ENCODE measurements at regions not wholly inside any gene's neighbourhood (a gene's known extent, or its start where the extent isn't known, plus 50 kb on each side); places are given as distances from the start of the nearest gene placed in this dataset.
"Not testable (repeated sequence)": the region's sequence is repeated elsewhere in the genome, so short reads cannot be mapped to it uniquely, and the experiment has no call there.

DNA sequence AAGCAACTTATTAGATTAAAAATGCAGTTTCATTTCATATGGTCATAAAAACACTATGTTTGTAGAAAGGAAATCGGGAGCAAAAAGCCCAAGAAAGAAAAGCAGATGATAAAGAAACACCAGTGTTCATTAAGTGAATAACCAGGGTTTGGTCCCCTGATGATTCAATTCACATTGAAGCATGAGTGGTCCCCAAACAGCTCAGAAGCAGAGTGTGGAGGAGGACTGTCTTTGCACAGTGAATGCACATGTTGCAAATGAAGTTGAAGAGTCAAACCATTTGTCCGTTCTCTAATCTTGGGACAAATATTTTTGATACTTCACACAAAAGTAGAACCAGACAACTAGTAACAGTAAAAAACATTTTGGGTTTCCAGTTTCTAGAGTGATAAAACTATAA, 117.5 kb upstream of the CBLB start:
- TF ChIP-seq, protein P1, sequence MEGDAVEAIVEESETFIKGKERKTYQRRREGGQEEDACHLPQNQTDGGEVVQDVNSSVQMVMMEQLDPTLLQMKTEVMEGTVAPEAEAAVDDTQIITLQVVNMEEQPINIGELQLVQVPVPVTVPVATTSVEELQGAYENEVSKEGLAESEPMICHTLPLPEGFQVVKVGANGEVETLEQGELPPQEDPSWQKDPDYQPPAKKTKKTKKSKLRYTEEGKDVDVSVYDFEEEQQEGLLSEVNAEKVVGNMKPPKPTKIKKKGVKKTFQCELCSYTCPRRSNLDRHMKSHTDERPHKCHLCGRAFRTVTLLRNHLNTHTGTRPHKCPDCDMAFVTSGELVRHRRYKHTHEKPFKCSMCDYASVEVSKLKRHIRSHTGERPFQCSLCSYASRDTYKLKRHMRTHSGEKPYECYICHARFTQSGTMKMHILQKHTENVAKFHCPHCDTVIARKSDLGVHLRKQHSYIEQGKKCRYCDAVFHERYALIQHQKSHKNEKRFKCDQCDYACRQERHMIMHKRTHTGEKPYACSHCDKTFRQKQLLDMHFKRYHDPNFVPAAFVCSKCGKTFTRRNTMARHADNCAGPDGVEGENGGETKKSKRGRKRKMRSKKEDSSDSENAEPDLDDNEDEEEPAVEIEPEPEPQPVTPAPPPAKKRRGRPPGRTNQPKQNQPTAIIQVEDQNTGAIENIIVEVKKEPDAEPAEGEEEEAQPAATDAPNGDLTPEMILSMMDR (conservative IDR thresholded peaks at IDR 0.05), result not testable (repeated sequence)
- TF ChIP-seq ZFX (IDR thresholded peaks at IDR 0.05), result not testable (repeated sequence)
